IMR-90 (cell line): ENCODE measurements at regions not wholly inside any gene's neighbourhood (a gene's known extent, or its start where the extent isn't known, plus 50 kb on each side); places are given as distances from the start of the nearest gene placed in this dataset.

Experiments
- ATAC-seq: fragments of 200-7000 bp; cut with Tn5 transposase; 2 replicates; pipeline ENCODE4 v1.9.1; 2020; ENCODE audit warnings: low read depth, mild to moderate bottlenecking, moderate library complexity
- BruUV-seq: library from RNA; stranded (reverse); fragments of 400-500 nt; replicated peaks from 2 replicates; lab custom pipeline; 2021; lab: Mats Ljungman, UMichigan
- CTCF ChIA-PET: fragments of 300-600 bp; formaldehyde crosslinking; extraction: SDS; loops from one replicate; lab custom pipeline; 2021; ENCODE audit warnings: antibody characterized with exemption; lab: Yijun Ruan, JAX
- POLR2A ChIA-PET: fragments of 300-600 bp; sonication (Branson Sonifier 250); formaldehyde crosslinking; loops from one replicate; lab custom pipeline; 2022; ENCODE audit warnings: antibody characterized with exemption; ENCODE audit not compliant: unreplicated experiment; lab: Charles Lee
- DNase-seq: peaks from one replicate; pipeline ENCODE4 v3.0.0; 2013
- H2AFZ ChIP-seq: replicated peaks from 2 replicates; pipeline ENCODE3; 2013; ENCODE audit warnings: low read length, mild to moderate bottlenecking; ENCODE audit not compliant: poor library complexity
- H2AK5ac ChIP-seq: 2 replicates; pipeline ENCODE4 v1.6.1; 2013; ENCODE audit warnings: low read depth, low read length, inconsistent platforms
- H2AK9ac ChIP-seq: replicated peaks from 2 replicates; pipeline ENCODE3; 2013; ENCODE audit warnings: mild to moderate bottlenecking, low read depth, low read length, moderate library complexity; ENCODE audit not compliant: poor library complexity
- H2BK120ac ChIP-seq: 2 replicates; pipeline ENCODE4 v1.6.1; 2013; ENCODE audit warnings: low read depth, low read length, inconsistent platforms
- H2BK15ac ChIP-seq: 3 replicates; pipeline ENCODE4 v1.6.1; 2013; ENCODE audit warnings: low read depth, low read length, inconsistent platforms
- H2BK20ac ChIP-seq: 2 replicates; pipeline ENCODE4 v1.6.1; 2013; ENCODE audit warnings: low read depth, mild to moderate bottlenecking, inconsistent platforms, low read length, moderate library complexity
- H2BK5ac ChIP-seq: 2 replicates; pipeline ENCODE4 v1.6.1; 2013; ENCODE audit warnings: mild to moderate bottlenecking, low read depth, low read length, inconsistent platforms; ENCODE audit not compliant: poor library complexity, severe bottlenecking
- H3K14ac ChIP-seq: replicated peaks from 2 replicates; pipeline ENCODE4 v1.6.1; 2013; ENCODE audit warnings: low read depth, low read length, inconsistent platforms
- H3K18ac ChIP-seq: 2 replicates; pipeline ENCODE4 v1.6.1; 2013; ENCODE audit warnings: low read depth, low read length, control low read depth
- H3K23ac ChIP-seq: 2 replicates; pipeline ENCODE4 v1.6.1; 2013; ENCODE audit warnings: low read depth, low read length, inconsistent platforms
- H3K27ac ChIP-seq: 2 replicates; pipeline ENCODE4 v1.5.1; 2013; ENCODE audit warnings: mild to moderate bottlenecking, control low read depth, low read length; ENCODE audit not compliant: insufficient read depth
- H3K27me3 ChIP-seq: 2 replicates; pipeline ENCODE4 v1.6.1; 2013; ENCODE audit warnings: low read length; ENCODE audit not compliant: control insufficient read depth, insufficient read depth
- H3K36me3 ChIP-seq: 2 replicates; pipeline ENCODE4 v1.6.1; 2013; ENCODE audit warnings: low read length, mixed read lengths; ENCODE audit not compliant: control insufficient read depth, insufficient read depth
- H3K4ac ChIP-seq: 2 replicates; pipeline ENCODE4 v1.6.1; 2013; ENCODE audit warnings: low read depth, low read length, inconsistent platforms
- H3K4me1 ChIP-seq: 2 replicates; pipeline ENCODE4 v1.6.1; 2013; ENCODE audit warnings: low read length, mixed read lengths; ENCODE audit not compliant: control insufficient read depth, insufficient read depth
- H3K4me2 ChIP-seq: 2 replicates; pipeline ENCODE4 v1.6.1; 2013; ENCODE audit warnings: low read depth, mild to moderate bottlenecking, control low read depth, low read length, moderate library complexity
- H3K4me3 ChIP-seq: 2 replicates; pipeline ENCODE4 v1.5.1; 2013; ENCODE audit warnings: low read depth, mild to moderate bottlenecking, control low read depth, low read length, moderate library complexity; ENCODE audit not compliant: insufficient read depth
- H3K56ac ChIP-seq: 2 replicates; pipeline ENCODE4 v1.6.1; 2013; ENCODE audit warnings: low read length, inconsistent platforms; ENCODE audit not compliant: insufficient read depth; ENCODE audit errors: extremely low read depth
- H3K79me1 ChIP-seq, 2 experiments: 2 replicates each; pipeline ENCODE4 v1.6.1; 2013; ENCODE audit warnings: low read length in 2 of 2, inconsistent platforms in 1 of 2, low read depth in 1 of 2
- H3K9ac ChIP-seq: 2 replicates; pipeline ENCODE4 v1.6.1; 2013; ENCODE audit warnings: low read depth, low read length, control low read depth
- H3K9me1 ChIP-seq: 2 replicates; pipeline ENCODE4 v1.6.1; 2013; ENCODE audit warnings: low read length, inconsistent platforms; ENCODE audit not compliant: insufficient read depth
- H3K9me3 ChIP-seq: 2 replicates; pipeline ENCODE4 v1.6.1; 2013; ENCODE audit warnings: low read length; ENCODE audit not compliant: control insufficient read depth, insufficient read depth
- H4K20me1 ChIP-seq: 2 replicates; pipeline ENCODE4 v1.6.1; 2013; ENCODE audit warnings: low read length, inconsistent platforms; ENCODE audit not compliant: insufficient read depth
- H4K5ac ChIP-seq: 2 replicates; pipeline ENCODE4 v1.6.1; 2013; ENCODE audit warnings: mild to moderate bottlenecking, low read depth, low read length, control low read depth
- H4K8ac ChIP-seq, 2 experiments: 2 replicates each; pipeline ENCODE4 v1.6.1; 2013; ENCODE audit warnings: low read depth in 2 of 2, low read length in 2 of 2, control low read depth in 1 of 2, inconsistent platforms in 1 of 2
- H4K91ac ChIP-seq: 2 replicates; pipeline ENCODE4 v1.6.1; 2013; ENCODE audit warnings: low read depth, low read length, inconsistent platforms; ENCODE audit not compliant: insufficient read depth
- BHLHE40 ChIP-seq: fragments of 150-350 bp; IDR thresholded peaks from 2 replicates; pipeline ENCODE4 v1.6.1; 2016; ENCODE audit warnings: mild to moderate bottlenecking, low read depth, low read length
- CEBPB ChIP-seq: IDR thresholded peaks from 2 replicates; pipeline ENCODE4 v1.6.1; 2012; ENCODE audit warnings: low read depth, low read length, improper control_type of control experiment
- CHD1 ChIP-seq: IDR thresholded peaks from 2 replicates; pipeline ENCODE4 v1.6.1; 2012; ENCODE audit warnings: low read depth, low read length, improper control_type of control experiment
- CTCF ChIP-seq: conservative IDR thresholded peaks from 2 replicates; pipeline ENCODE4 v1.5.1; 2012; ENCODE audit warnings: mild to moderate bottlenecking, low read depth, low read length, improper control_type of control experiment
- FOS ChIP-seq: fragments of 150-350 bp; IDR thresholded peaks from 2 replicates; pipeline ENCODE4 v1.6.1; 2016; ENCODE audit warnings: low read depth, low read length
- MAFK ChIP-seq: IDR thresholded peaks from 2 replicates; pipeline ENCODE4 v1.6.1; 2012; ENCODE audit warnings: low read depth, low read length, improper control_type of control experiment
- MAZ ChIP-seq: IDR thresholded peaks from 2 replicates; pipeline ENCODE4 v1.6.1; 2012; ENCODE audit warnings: low read depth, mild to moderate bottlenecking, low read length, improper control_type of control experiment, moderate library complexity, borderline replicate concordance
- MXI1 ChIP-seq: IDR thresholded peaks from 2 replicates; pipeline ENCODE4 v1.6.1; 2012; ENCODE audit warnings: low read depth, mild to moderate bottlenecking, low read length, moderate library complexity, borderline replicate concordance
- NFE2L2 ChIP-seq: fragments of 150-350 bp; IDR thresholded peaks from 2 replicates; pipeline ENCODE4 v1.6.1; 2016; ENCODE audit warnings: low read depth, mild to moderate bottlenecking, low read length
- POLR2A ChIP-seq: IDR thresholded peaks from 2 replicates; pipeline ENCODE4 v1.6.1; 2012; ENCODE audit warnings: mild to moderate bottlenecking, low read depth, low read length
- RAD21 ChIP-seq: IDR thresholded peaks from 2 replicates; pipeline ENCODE4 v1.6.1; 2012; ENCODE audit warnings: low read length, improper control_type of control experiment
- RCOR1 ChIP-seq: IDR thresholded peaks from 2 replicates; pipeline ENCODE4 v1.6.1; 2012; ENCODE audit warnings: mild to moderate bottlenecking, low read length, improper control_type of control experiment; ENCODE audit not compliant: insufficient replicate concordance
- RFX5 ChIP-seq: IDR thresholded peaks from 2 replicates; pipeline ENCODE4 v1.8.0; 2012; ENCODE audit warnings: low read depth, mild to moderate bottlenecking, low read length, moderate library complexity
- SMC3 ChIP-seq: fragments of 150-350 bp; IDR thresholded peaks from 2 replicates; pipeline ENCODE4 v1.6.1; 2016; ENCODE audit warnings: low read depth, mild to moderate bottlenecking, antibody characterized with exemption, low read length, moderate library complexity
- USF2 ChIP-seq: fragments of 150-350 bp; IDR thresholded peaks from 2 replicates; pipeline ENCODE4 v1.6.1; 2017; ENCODE audit warnings: mild to moderate bottlenecking, antibody characterized with exemption, low read length, low read depth
- WGBS, 2 experiments: methylation state at CpG; one replicate each; pipeline versions ENCODE4 v1.1.5 to v1.1.7; 2013; ENCODE audit warnings: missing lambda C conversion rate in 2 of 2; ENCODE audit not compliant: insufficient read length in 1 of 2; ENCODE audit errors: extremely low coverage in 2 of 2; 5-methylcytosine and 5-hydroxymethylcytosine counted together
- dilution Hi-C: fragments of 300-500 bp; cut with HindIII; formaldehyde crosslinking; loops from one replicate; pipeline ENCODE4 v1.14.3; 2018; ENCODE audit warnings: low sequenced_read_pairs; ENCODE audit not compliant: unreplicated experiment
- in situ Hi-C: fragments of 300-500 bp; cut with MboI; formaldehyde crosslinking; loops from 3 replicates; pipeline ENCODE4 v1.14.3; 2019; ENCODE audit warnings: low sequenced_read_pairs, inconsistent platforms, mixed read lengths
- intact Hi-C: fragments of 100-400 bp; cut with micrococcal nuclease; formaldehyde crosslinking; loops from 2 replicates; pipeline ENCODE4 v1.10.0; 2022
- TF ChIP-seq, protein P1 (sequence below): fragments of 150-350 bp; IDR thresholded peaks from 2 replicates; pipeline ENCODE4 v1.6.1; 2016; ENCODE audit warnings: low read depth, mild to moderate bottlenecking, low read length, moderate library complexity, borderline replicate concordance

GRCh38 chr10:65753532-65753931 is 1172.3 kb upstream of the LRRTM3 start:
- Histone ChIP-seq H2BK20ac (no peak overlapping the region), H2BK15ac (no peak overlapping the region)
- CTCF ChIA-PET, result no interaction called here

More at GRCh38 chr10:65753532-65753931, 1172.3 kb upstream of the LRRTM3 start:
- H3K9me1 ChIP-seq, result no peaks in the 10 kb centered on the region
- no peak overlapping the region for H3K4me3 ChIP-seq
- H2AK9ac ChIP-seq, result no peak overlapping the region
- no peaks in the 10 kb centered on the region for H3K4me1 ChIP-seq
- H2AK5ac ChIP-seq, result no peak overlapping the region
- TF ChIP-seq MAFK (no peak), BHLHE40 (no peak), POLR2A (no peak), FOS (no peak), MXI1 (no peak), SMC3 (no peak), CTCF (no peak), CHD1 (no peak), RCOR1 (no peak), MAZ (no peak), CEBPB (no peak), NFE2L2 (no peak), RAD21 (no peak), RFX5 (no peak), USF2 (no peak)
- TF ChIP-seq, protein P1, sequence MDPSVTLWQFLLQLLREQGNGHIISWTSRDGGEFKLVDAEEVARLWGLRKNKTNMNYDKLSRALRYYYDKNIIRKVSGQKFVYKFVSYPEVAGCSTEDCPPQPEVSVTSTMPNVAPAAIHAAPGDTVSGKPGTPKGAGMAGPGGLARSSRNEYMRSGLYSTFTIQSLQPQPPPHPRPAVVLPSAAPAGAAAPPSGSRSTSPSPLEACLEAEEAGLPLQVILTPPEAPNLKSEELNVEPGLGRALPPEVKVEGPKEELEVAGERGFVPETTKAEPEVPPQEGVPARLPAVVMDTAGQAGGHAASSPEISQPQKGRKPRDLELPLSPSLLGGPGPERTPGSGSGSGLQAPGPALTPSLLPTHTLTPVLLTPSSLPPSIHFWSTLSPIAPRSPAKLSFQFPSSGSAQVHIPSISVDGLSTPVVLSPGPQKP, result no peak
- no peak overlapping the region for H3K18ac ChIP-seq
- H4K5ac ChIP-seq, result no peak overlapping the region
- H3K14ac ChIP-seq, result no peak overlapping the region
- H3K27me3 ChIP-seq, result no peaks in the 10 kb centered on the region
- no peak overlapping the region for H4K8ac ChIP-seq
- no peak overlapping the region for H3K23ac ChIP-seq
- WGBS, 2 experiments, result no CpG with 5 or more reads among the region's 1 CpG
- no peak overlapping the region for H3K27ac ChIP-seq
- intact Hi-C loops, result no loop called here
- POLR2A ChIA-PET, result no interaction called here
- H2AFZ ChIP-seq, result no peak overlapping the region
- H2BK120ac ChIP-seq, result no peak overlapping the region
- no peaks in the 10 kb centered on the region for H3K9me3 ChIP-seq
- no peak overlapping the region for H2BK5ac ChIP-seq
- H4K20me1 ChIP-seq, result no peaks in the 10 kb centered on the region
- DNase-seq (no peak), ATAC-seq (no peak)
- dilution Hi-C loops, result no loop called here
- H3K4ac ChIP-seq, result no peak overlapping the region
- no peak overlapping the region for H4K91ac ChIP-seq
- no peaks in the 10 kb centered on the region for H3K79me1 ChIP-seq
- no peak overlapping the region for H3K56ac ChIP-seq
- H3K9ac ChIP-seq, result no peak overlapping the region
- H3K4me2 ChIP-seq, result no peak overlapping the region
- no peaks in the 10 kb centered on the region for H3K36me3 ChIP-seq
- in situ Hi-C loops, result no loop called here
- BruUV-seq, result no TSS peak
